ENCODE measurements at regions not wholly inside any gene's neighbourhood (a gene's known extent, or its start where the extent isn't known, plus 50 kb on each side); places are given as distances from the start of the nearest gene placed in this dataset.
"Not testable (repeated sequence)": the region's sequence is repeated elsewhere in the genome, so short reads cannot be mapped to it uniquely, and the experiment has no call there.

DNA sequence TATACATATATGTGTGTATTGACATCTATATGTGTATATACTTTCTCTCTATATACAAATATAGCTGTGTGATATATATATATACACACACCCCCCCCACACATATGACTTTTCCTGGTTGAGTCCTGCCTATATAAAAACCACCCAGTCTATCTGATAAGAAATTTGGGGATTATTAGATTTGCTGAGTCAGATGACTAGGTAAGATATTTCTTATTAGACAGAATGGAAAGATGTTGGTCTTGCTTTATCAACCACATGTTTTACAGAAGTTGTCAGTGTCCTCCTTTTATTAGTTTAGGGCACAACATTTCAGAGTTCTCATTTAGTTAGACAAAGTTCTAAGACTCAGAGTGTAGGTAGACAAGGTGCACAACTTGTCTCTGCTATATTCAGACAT lies 953.3 kb downstream of the METTL15 start:
- no peak for DNase-seq (ENCODE audit: low read depth)
- H3K4me3 ChIP-seq (ENCODE audit: low read depth, low read length), result no peak overlapping the region
- TF ChIP-seq, protein P1, sequence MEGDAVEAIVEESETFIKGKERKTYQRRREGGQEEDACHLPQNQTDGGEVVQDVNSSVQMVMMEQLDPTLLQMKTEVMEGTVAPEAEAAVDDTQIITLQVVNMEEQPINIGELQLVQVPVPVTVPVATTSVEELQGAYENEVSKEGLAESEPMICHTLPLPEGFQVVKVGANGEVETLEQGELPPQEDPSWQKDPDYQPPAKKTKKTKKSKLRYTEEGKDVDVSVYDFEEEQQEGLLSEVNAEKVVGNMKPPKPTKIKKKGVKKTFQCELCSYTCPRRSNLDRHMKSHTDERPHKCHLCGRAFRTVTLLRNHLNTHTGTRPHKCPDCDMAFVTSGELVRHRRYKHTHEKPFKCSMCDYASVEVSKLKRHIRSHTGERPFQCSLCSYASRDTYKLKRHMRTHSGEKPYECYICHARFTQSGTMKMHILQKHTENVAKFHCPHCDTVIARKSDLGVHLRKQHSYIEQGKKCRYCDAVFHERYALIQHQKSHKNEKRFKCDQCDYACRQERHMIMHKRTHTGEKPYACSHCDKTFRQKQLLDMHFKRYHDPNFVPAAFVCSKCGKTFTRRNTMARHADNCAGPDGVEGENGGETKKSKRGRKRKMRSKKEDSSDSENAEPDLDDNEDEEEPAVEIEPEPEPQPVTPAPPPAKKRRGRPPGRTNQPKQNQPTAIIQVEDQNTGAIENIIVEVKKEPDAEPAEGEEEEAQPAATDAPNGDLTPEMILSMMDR (conservative IDR thresholded peaks at IDR 0.05; ENCODE audit: low read depth, low read length), result no peak

DNA sequence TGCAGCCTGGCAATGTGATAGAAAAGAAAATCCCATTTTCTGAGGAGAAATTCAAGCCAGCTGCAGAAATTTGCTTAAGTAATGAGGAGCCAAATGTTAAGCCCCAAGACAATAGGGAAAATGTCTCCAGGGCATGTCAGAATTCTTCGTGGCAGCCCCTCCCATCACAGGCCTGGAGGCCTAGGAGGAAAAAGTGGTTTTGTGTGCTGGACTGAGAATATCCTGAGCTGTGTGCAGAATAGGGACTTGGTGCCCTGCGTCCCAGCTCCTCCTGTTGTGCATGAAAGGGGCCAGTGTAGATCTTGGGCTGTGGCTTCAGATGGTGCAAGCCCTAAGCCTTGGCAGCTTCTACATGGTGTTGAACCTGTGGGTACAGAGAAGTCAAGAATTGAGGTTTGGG lies 948.3 kb downstream of the METTL15 start:
- DNase-seq (ENCODE audit: low read depth); H3K4me3 ChIP-seq (ENCODE audit: low read depth, low read length): not testable (repeated sequence)

DNA sequence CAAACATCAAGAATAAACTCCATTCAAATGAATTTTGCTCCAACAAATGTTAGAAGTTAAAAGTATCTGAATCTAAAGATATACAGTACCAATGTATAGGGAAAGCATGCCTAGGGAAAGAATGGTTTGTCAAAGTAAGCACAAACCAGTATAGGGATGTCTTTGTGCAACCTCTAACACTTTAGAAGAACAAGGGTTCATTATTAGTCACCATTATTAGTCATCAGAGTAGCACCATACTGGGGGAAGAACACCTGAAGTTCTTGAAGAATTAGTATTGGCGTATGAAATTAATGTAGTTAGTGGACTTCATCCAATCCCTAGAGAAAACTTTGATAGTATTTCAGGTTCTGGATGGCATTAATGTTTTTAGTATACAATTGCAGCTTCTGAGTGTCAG lies 943.7 kb downstream of the METTL15 start:
- no peak for DNase-seq (ENCODE audit: low read depth)
- no peak overlapping the region for H3K4me3 ChIP-seq (ENCODE audit: low read depth, low read length)
- TF ChIP-seq, protein P1 (conservative IDR thresholded peaks at IDR 0.05; ENCODE audit: low read depth, low read length), result no peak

DNA sequence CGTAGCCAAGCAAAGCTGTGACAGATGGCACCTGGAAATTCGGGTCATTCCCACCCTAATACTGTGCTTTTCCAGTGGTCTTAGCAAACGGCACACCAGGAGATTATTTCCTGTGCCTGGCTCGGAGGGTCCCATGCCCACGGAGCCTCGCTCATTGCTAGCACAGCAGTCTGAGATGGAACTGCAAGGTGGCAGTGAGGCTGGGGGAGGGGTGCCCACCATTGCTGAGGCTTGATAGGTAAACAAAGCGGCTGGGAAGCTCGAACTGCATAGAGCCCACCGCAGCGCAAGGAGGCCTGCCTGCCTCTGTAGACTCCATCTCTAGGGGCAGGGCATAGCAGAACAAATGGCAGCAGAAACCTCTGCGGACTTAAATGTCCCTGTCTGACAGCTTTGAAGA lies 942.8 kb downstream of the METTL15 start:
- not testable (repeated sequence) for H3K4me3 ChIP-seq (ENCODE audit: low read depth, low read length); DNase-seq (ENCODE audit: low read depth)

DNA sequence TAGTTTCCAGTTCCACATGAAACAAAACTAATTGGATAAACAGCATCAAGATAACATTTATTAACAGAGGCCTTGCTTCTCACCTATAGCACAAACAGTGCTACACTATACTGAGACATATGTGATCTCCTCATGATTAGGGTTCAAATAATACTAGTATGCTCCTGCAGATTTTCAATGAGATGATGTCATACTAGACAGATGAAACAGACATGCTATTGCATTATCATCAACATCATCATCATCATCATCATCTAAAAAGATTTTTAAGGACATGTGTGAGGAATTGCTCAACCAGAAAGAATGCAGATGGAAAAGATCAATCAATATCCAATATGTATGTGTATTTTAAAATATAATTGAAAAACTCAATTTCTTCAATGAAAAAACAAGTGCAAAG lies 932.3 kb downstream of the METTL15 start:
- H3K4me3 ChIP-seq (ENCODE audit: low read depth, low read length), result no peak overlapping the region
- TF ChIP-seq, protein P1 (conservative IDR thresholded peaks at IDR 0.05; ENCODE audit: low read depth, low read length), result no peak
- no peak for DNase-seq (ENCODE audit: low read depth)

DNA sequence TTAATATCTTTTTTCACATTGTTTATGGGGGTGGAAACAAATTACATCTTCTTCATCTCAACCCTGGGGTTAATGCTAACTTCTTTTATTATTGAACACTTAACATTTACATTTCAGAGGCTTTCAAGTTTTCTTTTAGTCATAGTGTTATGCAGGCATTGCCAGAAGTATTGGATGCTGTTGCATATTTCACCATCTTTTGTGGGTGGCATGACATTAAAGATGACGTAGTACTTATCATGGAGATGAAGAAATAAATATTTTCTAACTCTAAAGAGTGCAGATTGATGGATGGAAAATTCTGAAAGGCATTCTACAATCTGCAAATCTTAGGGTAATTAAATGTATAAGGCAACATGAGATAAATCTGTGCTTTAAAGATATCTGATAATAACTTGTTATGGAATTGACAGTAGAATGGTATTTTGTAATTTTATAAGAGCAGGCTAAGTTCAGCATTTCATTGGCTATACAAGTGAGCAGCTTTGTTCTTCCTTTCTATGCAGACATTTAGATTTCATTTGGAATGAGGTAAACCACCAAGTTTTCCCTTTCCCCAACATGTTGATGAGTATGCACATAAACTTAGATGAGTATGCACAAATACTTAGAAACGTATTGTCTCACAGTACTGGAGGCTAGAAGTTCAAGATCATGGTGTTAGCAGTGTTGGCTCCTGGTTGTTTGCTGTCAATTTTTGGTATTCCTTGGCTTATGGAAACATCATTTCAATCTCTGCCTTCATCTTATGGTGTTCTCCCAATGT lies 924.4 kb downstream of the METTL15 start:
- no peak overlapping the region for H3K4me3 ChIP-seq (ENCODE audit: low read depth, low read length)
- TF ChIP-seq, protein P1 (conservative IDR thresholded peaks at IDR 0.05; ENCODE audit: low read depth, low read length), result no peak
- no peak for DNase-seq (ENCODE audit: low read depth)

DNA sequence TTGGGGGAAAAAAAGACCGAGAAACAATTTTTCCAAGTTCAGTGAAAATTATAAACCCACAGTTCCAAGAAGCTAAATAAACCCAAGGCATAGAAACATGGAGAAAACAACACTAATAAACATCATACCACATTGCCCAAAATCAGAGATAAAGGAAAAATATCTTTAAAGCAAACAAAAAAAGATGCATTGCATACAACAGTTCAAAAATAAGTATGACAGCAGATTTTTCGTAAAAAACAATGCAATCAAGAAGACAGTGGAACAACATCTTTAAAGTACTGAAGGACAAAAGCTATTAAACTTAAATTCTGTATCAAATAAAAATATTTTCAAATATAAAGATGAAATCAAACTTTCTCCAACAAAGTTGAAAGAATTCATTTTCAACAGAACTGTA lies 921.3 kb downstream of the METTL15 start:
- H3K4me3 ChIP-seq (ENCODE audit: low read depth, low read length), result no peak overlapping the region
- no peak for DNase-seq (ENCODE audit: low read depth)
- TF ChIP-seq, protein P1 (conservative IDR thresholded peaks at IDR 0.05; ENCODE audit: low read depth, low read length), result no peak

DNA sequence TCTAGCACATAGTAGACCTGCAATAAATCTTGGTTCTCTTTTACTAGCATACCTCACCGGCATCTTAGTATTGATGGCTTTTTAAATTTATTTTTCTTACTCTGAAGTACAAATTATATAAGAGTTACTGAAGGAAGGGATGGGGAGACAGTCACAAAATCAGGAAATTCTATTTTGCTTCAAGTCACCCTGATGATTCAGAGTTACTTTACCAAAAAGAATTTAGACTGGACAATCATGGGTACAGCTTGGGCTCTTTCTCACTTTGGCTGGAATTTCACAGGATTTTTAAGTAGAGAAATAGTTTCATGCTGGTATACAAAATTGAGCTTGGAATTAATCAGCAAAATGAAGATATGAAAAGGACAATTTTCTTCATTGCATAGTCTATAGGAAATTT lies 919.2 kb downstream of the METTL15 start:
- DNase-seq (ENCODE audit: low read depth), result no peak
- H3K4me3 ChIP-seq (ENCODE audit: low read depth, low read length), result no peak overlapping the region
- TF ChIP-seq, protein P1 (conservative IDR thresholded peaks at IDR 0.05; ENCODE audit: low read depth, low read length), result no peak

Measured in epithelial cell of proximal tubule (primary cell).